Smooth muscle cell (in vitro differentiated cells): ENCODE measurements at regions not wholly inside any gene's neighbourhood (a gene's known extent, or its start where the extent isn't known, plus 50 kb on each side); places are given as distances from the start of the nearest gene placed in this dataset.

ENCODE experiments used
- DNase-seq: peaks from one replicate; lab custom pipeline; 2025; ENCODE audit not compliant: unreplicated experiment; lab: John Stamatoyannopoulos, UW
- H2AFZ ChIP-seq: fragments of 200-600 bp; sonication (generic); 2 replicates; pipeline ENCODE4 v1.6.0; 2016; ENCODE audit warnings: antibody characterized with exemption, low read depth, mild to moderate bottlenecking
- H3F3A ChIP-seq: fragments of 200-600 bp; sonication (generic); 2 replicates; pipeline ENCODE4 v1.6.0; 2017; ENCODE audit warnings: antibody characterized with exemption, low read depth
- H3K27ac ChIP-seq: fragments of 200-600 bp; sonication (generic); 2 replicates; pipeline ENCODE4 v1.5.1; 2016; ENCODE audit warnings: low read depth, mild to moderate bottlenecking
- H3K27me3 ChIP-seq: fragments of 200-600 bp; sonication (generic); 2 replicates; pipeline ENCODE4 v1.6.1; 2016; ENCODE audit warnings: low read depth, mild to moderate bottlenecking
- H3K36me3 ChIP-seq: fragments of 200-600 bp; sonication (generic); 2 replicates; pipeline ENCODE4 v1.5.1; 2016; ENCODE audit warnings: low read depth
- H3K4me1 ChIP-seq: fragments of 200-600 bp; sonication (generic); 2 replicates; pipeline ENCODE4 v1.5.1; 2016; ENCODE audit warnings: low read depth
- H3K4me2 ChIP-seq: fragments of 200-600 bp; sonication (generic); 2 replicates; pipeline ENCODE4 v1.6.0; 2016; ENCODE audit warnings: mild to moderate bottlenecking
- H3K4me3 ChIP-seq: fragments of 200-600 bp; sonication (generic); 2 replicates; pipeline ENCODE4 v1.5.1; 2016; ENCODE audit warnings: mild to moderate bottlenecking
- H3K79me2 ChIP-seq: fragments of 200-600 bp; sonication (generic); 2 replicates; pipeline ENCODE4 v1.6.0; 2016; ENCODE audit warnings: low read depth, mild to moderate bottlenecking
- H3K9ac ChIP-seq: fragments of 200-600 bp; sonication (generic); 2 replicates; pipeline ENCODE4 v1.6.0; 2016; ENCODE audit warnings: low read depth
- H3K9me3 ChIP-seq: fragments of 200-600 bp; sonication (generic); replicated peaks from 2 replicates; pipeline ENCODE4 v1.5.1; 2016; ENCODE audit warnings: low read depth
- H4K20me1 ChIP-seq: fragments of 200-600 bp; sonication (generic); 2 replicates; pipeline ENCODE4 v1.6.0; 2016; ENCODE audit warnings: low read depth
- WGBS: methylation state at CpG from one replicate; pipeline ENCODE4 v1.1.7; 2016; ENCODE audit warnings: low lambda C conversion rate; 5-methylcytosine and 5-hydroxymethylcytosine counted together
- TF ChIP-seq, protein P1 (sequence below): fragments of 200-600 bp; sonication (generic); IDR thresholded peaks from 2 replicates; pipeline ENCODE4 v1.5.1; 2017; ENCODE audit warnings: borderline replicate concordance, mild to moderate bottlenecking, antibody characterized with exemption; ENCODE audit not compliant: insufficient read depth, poor library complexity, severe bottlenecking

DNA sequence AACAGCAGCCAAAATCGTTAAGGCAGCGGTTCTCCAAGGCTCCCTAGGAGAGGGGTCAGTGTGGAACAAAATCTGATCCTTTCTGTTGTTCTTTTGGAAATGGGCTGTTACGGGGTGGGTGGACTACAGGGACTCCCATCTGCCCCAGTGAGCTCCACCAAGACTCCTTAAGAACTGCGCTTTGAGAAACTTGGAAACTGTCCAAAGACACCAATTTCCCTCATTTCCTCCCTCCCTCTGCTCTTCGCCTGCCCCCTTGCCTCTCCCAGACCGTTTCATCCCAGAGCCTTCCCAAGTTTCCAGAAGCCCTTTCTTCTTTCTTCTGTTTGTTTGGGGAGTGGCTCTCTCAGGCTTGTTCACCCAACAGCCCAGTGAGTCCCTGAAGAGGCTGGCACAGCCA lies 205.4 kb downstream of the COPRS start:
- DNase-seq = no peak
- Histone ChIP-seq H3K4me1 (no peaks in the 10 kb centered on the region), H3K9me3 (no peaks in the 10 kb centered on the region), H3K79me2 (no peaks in the 10 kb centered on the region), H3F3A (no peaks in the 10 kb centered on the region), H2AFZ (no peak overlapping the region), H4K20me1 (no peaks in the 10 kb centered on the region), H3K4me3 (no peak overlapping the region), H3K9ac (no peak overlapping the region), H3K4me2 (no peak overlapping the region), H3K27me3 (no peaks in the 10 kb centered on the region), H3K36me3 (no peaks in the 10 kb centered on the region), H3K27ac (no peak overlapping the region)
- 74% methylated on average over 6 of the region's 6 CpGs for WGBS
- TF ChIP-seq, protein P1, sequence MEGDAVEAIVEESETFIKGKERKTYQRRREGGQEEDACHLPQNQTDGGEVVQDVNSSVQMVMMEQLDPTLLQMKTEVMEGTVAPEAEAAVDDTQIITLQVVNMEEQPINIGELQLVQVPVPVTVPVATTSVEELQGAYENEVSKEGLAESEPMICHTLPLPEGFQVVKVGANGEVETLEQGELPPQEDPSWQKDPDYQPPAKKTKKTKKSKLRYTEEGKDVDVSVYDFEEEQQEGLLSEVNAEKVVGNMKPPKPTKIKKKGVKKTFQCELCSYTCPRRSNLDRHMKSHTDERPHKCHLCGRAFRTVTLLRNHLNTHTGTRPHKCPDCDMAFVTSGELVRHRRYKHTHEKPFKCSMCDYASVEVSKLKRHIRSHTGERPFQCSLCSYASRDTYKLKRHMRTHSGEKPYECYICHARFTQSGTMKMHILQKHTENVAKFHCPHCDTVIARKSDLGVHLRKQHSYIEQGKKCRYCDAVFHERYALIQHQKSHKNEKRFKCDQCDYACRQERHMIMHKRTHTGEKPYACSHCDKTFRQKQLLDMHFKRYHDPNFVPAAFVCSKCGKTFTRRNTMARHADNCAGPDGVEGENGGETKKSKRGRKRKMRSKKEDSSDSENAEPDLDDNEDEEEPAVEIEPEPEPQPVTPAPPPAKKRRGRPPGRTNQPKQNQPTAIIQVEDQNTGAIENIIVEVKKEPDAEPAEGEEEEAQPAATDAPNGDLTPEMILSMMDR = no peak

DNA sequence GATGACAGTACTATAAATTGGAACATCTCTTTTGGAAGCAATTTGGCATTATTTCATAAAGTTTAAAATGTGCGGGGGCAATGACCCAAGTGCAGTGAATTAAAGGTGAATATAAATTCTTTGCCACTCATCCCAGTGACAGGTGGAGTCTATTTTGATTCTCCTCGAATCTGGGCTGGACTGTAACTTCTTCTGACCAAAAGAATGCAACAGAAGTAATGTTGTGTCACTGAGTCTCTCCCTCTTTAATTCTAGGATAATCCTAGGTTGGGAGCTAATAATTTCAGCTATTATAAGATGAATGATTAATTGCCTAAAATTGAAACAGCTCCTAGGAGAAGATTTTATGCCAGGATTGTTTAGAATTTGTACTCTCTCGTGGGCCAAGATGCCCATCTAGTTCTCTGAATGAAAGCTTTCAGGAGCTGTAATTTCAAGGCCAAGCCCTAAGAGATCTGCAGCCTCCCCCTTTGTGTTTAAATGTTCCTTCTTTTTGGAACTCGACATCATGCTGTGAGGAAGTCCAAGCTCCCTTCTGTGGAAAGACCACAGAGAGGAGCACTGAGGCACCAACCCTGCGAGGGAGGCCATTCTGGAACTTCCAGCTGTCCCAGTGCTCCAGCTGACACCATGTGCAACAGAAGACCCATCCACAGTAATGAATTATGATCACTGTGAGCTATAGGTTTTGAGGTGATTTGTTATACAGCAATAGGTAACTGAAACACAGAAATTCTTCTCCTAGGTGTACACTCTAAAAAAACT lies 208.1 kb downstream of the COPRS start:
- Histone ChIP-seq H3K27ac (no peak overlapping the region), H3K79me2 (no peaks in the 10 kb centered on the region), H3K9me3 (no peaks in the 10 kb centered on the region), H3K4me3 (no peak overlapping the region), H3K36me3 (no peaks in the 10 kb centered on the region), H3K4me2 (no peak overlapping the region), H3K9ac (no peak overlapping the region), H2AFZ (no peak overlapping the region), H4K20me1 (no peaks in the 10 kb centered on the region), H3F3A (no peaks in the 10 kb centered on the region), H3K27me3 (no peaks in the 10 kb centered on the region), H3K4me1 (no peaks in the 10 kb centered on the region)
- no peak for DNase-seq
- TF ChIP-seq, protein P1 = no peak
- 94% methylated on average over 5 of the region's 5 CpGs for WGBS

DNA sequence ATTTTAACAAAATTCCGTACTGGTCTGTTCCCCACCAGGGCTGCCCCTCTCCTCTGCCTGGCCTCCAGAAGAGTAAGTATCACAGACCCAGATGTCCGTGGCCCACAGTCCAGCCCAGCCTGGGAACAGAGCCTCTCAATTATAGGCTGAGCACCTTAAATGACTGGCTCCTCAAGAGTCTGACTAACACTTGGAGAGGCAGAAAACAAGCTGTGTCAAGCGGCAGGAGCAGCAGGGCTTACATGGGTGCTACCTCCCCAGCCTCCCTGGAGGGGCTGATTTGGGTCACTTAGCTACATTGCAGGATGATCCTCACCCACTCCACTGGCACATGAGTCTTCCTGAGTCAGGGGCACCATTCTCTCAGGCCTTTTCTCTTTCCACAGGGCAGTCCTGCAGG lies 209.7 kb downstream of the COPRS start:
- no peaks in the 10 kb centered on the region for H3K36me3 ChIP-seq
- H3K9me3 ChIP-seq = no peaks in the 10 kb centered on the region
- no peaks in the 10 kb centered on the region for H3F3A ChIP-seq
- no peak for DNase-seq
- no peak overlapping the region for H3K4me2 ChIP-seq
- no peak overlapping the region for H3K27ac ChIP-seq
- no peaks in the 10 kb centered on the region for H3K79me2 ChIP-seq
- H2AFZ ChIP-seq = no peak overlapping the region
- H3K4me1 ChIP-seq = no peaks in the 10 kb centered on the region
- TF ChIP-seq, protein P1 = no peak
- no peak overlapping the region for H3K4me3 ChIP-seq
- WGBS = 87% methylated on average over 3 of the region's 3 CpGs
- H3K27me3 ChIP-seq = no peaks in the 10 kb centered on the region
- no peak overlapping the region for H3K9ac ChIP-seq
- no peaks in the 10 kb centered on the region for H4K20me1 ChIP-seq

DNA sequence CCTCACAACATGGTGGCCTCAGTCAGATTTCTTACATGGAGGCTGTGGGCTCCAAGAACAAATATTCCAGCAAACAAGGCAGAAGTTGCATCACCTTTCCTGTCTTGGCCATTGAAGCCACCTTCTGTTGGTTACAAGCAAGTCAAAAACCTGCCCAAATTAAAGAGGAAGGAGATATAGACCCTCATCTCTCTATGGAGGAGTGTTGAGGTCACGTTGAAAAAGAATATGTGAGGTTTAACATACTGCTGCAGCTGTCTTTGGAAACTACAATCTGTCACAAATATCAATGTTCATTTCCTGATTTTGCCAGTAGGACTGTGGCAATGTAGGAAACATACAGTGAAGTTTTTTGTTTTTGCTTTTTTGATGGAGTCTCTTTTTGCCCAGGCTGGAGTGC lies 211.4 kb downstream of the COPRS start:
- Histone ChIP-seq H2AFZ (no peak overlapping the region), H3K27me3 (no peaks in the 10 kb centered on the region), H3K4me3 (no peak overlapping the region), H3K79me2 (no peaks in the 10 kb centered on the region), H3K36me3 (no peaks in the 10 kb centered on the region), H3K27ac (no peak overlapping the region), H3F3A (no peaks in the 10 kb centered on the region), H3K4me1 (no peaks in the 10 kb centered on the region), H3K4me2 (no peak overlapping the region), H3K9ac (no peak overlapping the region), H3K9me3 (no peaks in the 10 kb centered on the region), H4K20me1 (no peaks in the 10 kb centered on the region)
- TF ChIP-seq, protein P1 = no peak
- WGBS = 84% methylated on average over 1 of the region's 1 CpG
- no peak for DNase-seq
